WERI-Rb-1 (cell line): ENCODE measurements at regions not wholly inside any gene's neighbourhood (a gene's known extent, or its start where the extent isn't known, plus 50 kb on each side); places are given as distances from the start of the nearest gene placed in this dataset.

Experiments used
- DNase-seq: peaks from one replicate; pipeline ENCODE4 v3.0.0-alpha.2; 2020
- H3K27ac ChIP-seq: fragments of 250-450 bp; sonication (Bioruptor Pico); 2 replicates; pipeline ENCODE4 v1.5.1; 2020; ENCODE audit warnings: mild to moderate bottlenecking, moderate library complexity
- H3K27me3 ChIP-seq: fragments of 250-450 bp; sonication (Bioruptor Pico); 2 replicates; pipeline ENCODE4 v1.5.1; 2021; ENCODE audit warnings: mild to moderate bottlenecking, low read depth, moderate library complexity; ENCODE audit not compliant: insufficient read depth, severe bottlenecking
- H3K36me3 ChIP-seq: fragments of 250-450 bp; sonication (Bioruptor Pico); 2 replicates; pipeline ENCODE4 v1.5.1; 2020; ENCODE audit warnings: mild to moderate bottlenecking, moderate library complexity
- H3K4me3 ChIP-seq: 2 replicates; pipeline ENCODE4 v1.5.1; 2011; ENCODE audit warnings: low read depth, mild to moderate bottlenecking, control low read depth, low read length
- H3K9me3 ChIP-seq: fragments of 250-450 bp; sonication (Bioruptor Pico); 2 replicates; pipeline ENCODE4 v1.5.1; 2021; ENCODE audit warnings: mild to moderate bottlenecking, moderate library complexity; ENCODE audit not compliant: severe bottlenecking
- CTCF ChIP-seq: IDR thresholded peaks from 2 replicates; pipeline ENCODE4 v1.5.1; 2011; ENCODE audit warnings: low read depth, mild to moderate bottlenecking, control low read depth, inconsistent platforms, low read length

GRCh38 chr15:39466750-39467105 is 114.2 kb upstream of the THBS1 start:
- TF ChIP-seq CTCF: no peak
- no peak for DNase-seq
- no peaks in the 10 kb centered on the region for H3K9me3 ChIP-seq
- H3K27me3 ChIP-seq: peaks cover 44% of the 10 kb centered on the region
- no peak overlapping the region for H3K4me3 ChIP-seq
- H3K36me3 ChIP-seq: no peaks in the 10 kb centered on the region
- no peak overlapping the region for H3K27ac ChIP-seq

GRCh38 chr15:39468331-39468730 is 112.5 kb upstream of the THBS1 start:
- H3K9me3 ChIP-seq: no peaks in the 10 kb centered on the region
- no peak overlapping the region for H3K27ac ChIP-seq
- peaks cover 51% of the 10 kb centered on the region for H3K27me3 ChIP-seq
- H3K4me3 ChIP-seq: no peak overlapping the region
- TF ChIP-seq CTCF: no peak
- H3K36me3 ChIP-seq: no peaks in the 10 kb centered on the region
- DNase-seq: no peak

DNA sequence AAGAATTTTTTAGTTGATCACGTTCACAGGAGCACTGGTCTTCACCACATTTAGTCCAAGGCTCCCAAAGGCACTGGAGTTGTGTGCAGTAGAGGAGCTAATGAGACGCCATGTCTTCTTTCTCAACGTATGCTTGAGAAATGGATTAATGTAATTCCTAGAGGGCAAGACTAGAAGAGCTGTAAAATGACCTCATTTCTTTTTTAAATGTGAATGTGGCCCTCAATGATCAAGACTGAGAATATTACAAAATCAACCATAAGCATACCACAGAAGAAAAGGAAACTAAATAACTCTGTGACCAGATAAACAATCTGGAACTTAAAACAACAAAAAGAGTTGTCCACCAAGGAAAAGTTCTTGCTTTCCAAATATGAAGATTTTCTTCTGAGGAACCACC is 112.1 kb upstream of the THBS1 start:
- Histone ChIP-seq H3K4me3 (no peak overlapping the region), H3K27ac (no peak overlapping the region), H3K27me3 (peaks cover 51% of the 10 kb centered on the region), H3K36me3 (no peaks in the 10 kb centered on the region), H3K9me3 (no peaks in the 10 kb centered on the region)
- no peak for TF ChIP-seq CTCF
- no peak for DNase-seq

DNA sequence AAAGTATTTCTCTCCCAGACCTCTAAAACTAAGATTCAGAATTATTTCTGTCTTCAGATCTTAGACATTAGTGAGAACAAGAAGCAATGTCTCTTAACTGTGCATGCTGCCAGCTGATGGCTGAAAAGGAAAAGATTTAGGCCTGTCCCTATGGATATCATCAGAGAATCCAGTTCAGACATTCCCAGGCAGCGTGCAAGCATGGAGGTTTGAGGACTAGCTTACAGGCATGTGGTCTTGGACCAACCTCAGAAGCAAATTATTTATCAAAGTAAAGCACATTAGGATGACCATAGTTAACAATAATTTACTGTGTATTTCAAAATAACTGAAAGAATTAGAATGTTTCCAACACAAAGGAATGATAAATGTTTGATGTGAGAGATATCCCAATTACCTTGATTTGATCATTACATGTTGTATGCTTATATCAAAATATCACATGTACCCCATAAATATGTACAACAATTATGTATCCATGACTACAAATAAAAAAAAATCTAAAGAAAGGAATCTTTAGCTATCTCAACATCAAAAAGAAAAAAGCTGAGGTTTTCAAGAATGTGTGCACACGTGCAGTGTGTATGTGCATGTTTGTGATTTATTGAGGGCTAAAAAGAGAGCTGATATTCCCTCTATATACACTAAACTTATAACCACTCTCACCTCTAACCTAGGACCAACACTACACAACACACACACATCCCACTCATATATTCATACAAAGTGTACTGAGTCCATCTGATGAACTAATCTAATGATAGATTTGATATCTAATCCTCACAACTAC is 108.9 kb upstream of the THBS1 start:
- no peaks in the 10 kb centered on the region for H3K9me3 ChIP-seq
- no peak for DNase-seq
- H3K36me3 ChIP-seq: no peaks in the 10 kb centered on the region
- no peak overlapping the region for H3K27ac ChIP-seq
- H3K4me3 ChIP-seq: no peak overlapping the region
- H3K27me3 ChIP-seq: peaks cover 63% of the 10 kb centered on the region
- TF ChIP-seq CTCF: no peak

DNA sequence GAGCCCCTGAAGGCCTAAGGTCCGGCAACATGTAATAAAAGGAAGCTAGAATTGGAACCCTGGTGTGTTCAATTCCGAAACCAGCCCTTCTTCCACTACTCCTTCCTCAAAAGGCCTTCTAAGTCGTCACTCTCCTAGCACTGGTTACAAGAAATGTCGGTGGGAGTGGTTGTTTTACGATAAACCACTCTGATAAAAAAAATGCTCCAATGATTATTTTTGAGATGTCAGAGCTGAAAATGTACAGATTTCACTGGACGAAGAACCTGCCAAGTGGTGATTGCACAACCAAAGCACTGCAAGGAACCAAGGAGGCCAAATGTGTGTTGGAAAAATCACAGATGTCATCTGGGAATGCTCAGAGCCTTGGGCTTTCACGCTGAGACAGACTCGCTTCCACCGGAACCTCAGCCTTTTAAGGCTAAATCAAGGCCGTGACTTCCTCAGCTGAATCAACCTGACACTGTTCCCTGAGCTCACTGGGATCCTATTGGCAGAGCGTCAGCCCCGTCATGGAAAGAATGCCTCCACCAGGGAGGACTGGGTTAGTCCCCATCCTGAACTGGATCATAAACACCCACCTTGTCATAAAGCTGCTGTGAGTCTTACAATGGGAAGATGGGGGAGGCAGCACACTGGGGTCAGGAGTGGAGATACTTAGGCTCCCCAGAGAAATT is 108.1 kb upstream of the THBS1 start:
- no peak for TF ChIP-seq CTCF
- no peak overlapping the region for H3K4me3 ChIP-seq
- H3K36me3 ChIP-seq: no peaks in the 10 kb centered on the region
- DNase-seq: no peak
- H3K27me3 ChIP-seq: peaks cover 59% of the 10 kb centered on the region
- H3K27ac ChIP-seq: no peak overlapping the region
- no peaks in the 10 kb centered on the region for H3K9me3 ChIP-seq
